ENCODE measurements at regions not wholly inside any gene's neighbourhood (a gene's known extent, or its start where the extent isn't known, plus 50 kb on each side); places are given as distances from the start of the nearest gene placed in this dataset.

- H3K9me3 ChIP-seq (ENCODE audit: control insufficient read depth, low read length, poor library complexity, severe bottlenecking) = no peaks in the 10 kb centered on the region
- no peak for DNase-seq
- no peaks in the 10 kb centered on the region for H3K36me3 Mint-ChIP-seq (ENCODE audit: low read depth)
- ATAC-seq = no peak
- no peak overlapping the region for H3K27ac Mint-ChIP-seq
- no peak overlapping the region for H3K4me3 Mint-ChIP-seq
- H3K27me3 Mint-ChIP-seq = peaks cover 17% of the 10 kb centered on the region
- H3K4me1 Mint-ChIP-seq = no peaks in the 10 kb centered on the region
Measured at GRCh38 chr10:130743751-130744271, 567.7 kb downstream of the TCERG1L start.

GRCh38 chr10:130744631-130745030 is 566.9 kb downstream of the TCERG1L start:
- no peak overlapping the region for H3K27ac Mint-ChIP-seq
- DNase-seq = no peak
- no peaks in the 10 kb centered on the region for H3K36me3 Mint-ChIP-seq (ENCODE audit: low read depth)
- H3K9me3 ChIP-seq (ENCODE audit: control insufficient read depth, low read length, poor library complexity, severe bottlenecking) = no peaks in the 10 kb centered on the region
- H3K27me3 Mint-ChIP-seq = peaks cover 17% of the 10 kb centered on the region
- no peaks in the 10 kb centered on the region for H3K4me1 Mint-ChIP-seq
- no peak for ATAC-seq
- H3K4me3 Mint-ChIP-seq = no peak overlapping the region

- H3K9me3 ChIP-seq (ENCODE audit: control insufficient read depth, low read length, poor library complexity, severe bottlenecking) = no peaks in the 10 kb centered on the region
- no peaks in the 10 kb centered on the region for H3K36me3 Mint-ChIP-seq (ENCODE audit: low read depth)
- H3K27me3 Mint-ChIP-seq = peaks cover 17% of the 10 kb centered on the region
- no peak overlapping the region for H3K27ac Mint-ChIP-seq
- DNase-seq = no peak
- H3K4me3 Mint-ChIP-seq = no peak overlapping the region
- no peaks in the 10 kb centered on the region for H3K4me1 Mint-ChIP-seq
- ATAC-seq = no peak
Measured at GRCh38 chr10:130745251-130745650, 566.3 kb downstream of the TCERG1L start.

- no peak for ATAC-seq
Measured at GRCh38 chr10:130745821-130746220, 565.7 kb downstream of the TCERG1L start.

GRCh38 chr10:130746311-130746710 is 565.2 kb downstream of the TCERG1L start:
- DNase-seq = no peak

More at GRCh38 chr10:130745821-130746220, 565.7 kb downstream of the TCERG1L start:
- Mint-ChIP-seq H3K4me3 (no peak overlapping the region), H3K4me1 (no peaks in the 10 kb centered on the region), H3K27ac (no peak overlapping the region), H3K36me3 (ENCODE audit: low read depth) (no peaks in the 10 kb centered on the region), H3K27me3 (peaks cover 17% of the 10 kb centered on the region)
- no peak for DNase-seq
- H3K9me3 ChIP-seq (ENCODE audit: control insufficient read depth, low read length, poor library complexity, severe bottlenecking) = no peaks in the 10 kb centered on the region

GRCh38 chr10:130747356-130747755 is 564.2 kb downstream of the TCERG1L start:
- H3K9me3 ChIP-seq (ENCODE audit: control insufficient read depth, low read length, poor library complexity, severe bottlenecking) = no peaks in the 10 kb centered on the region
- peaks cover 17% of the 10 kb centered on the region for H3K27me3 Mint-ChIP-seq
- H3K27ac Mint-ChIP-seq = no peak overlapping the region
- no peaks in the 10 kb centered on the region for H3K4me1 Mint-ChIP-seq
- H3K36me3 Mint-ChIP-seq (ENCODE audit: low read depth) = no peaks in the 10 kb centered on the region
- no peak overlapping the region for H3K4me3 Mint-ChIP-seq
- DNase-seq = no peak
- no peak for ATAC-seq

More at GRCh38 chr10:130746311-130746710, 565.2 kb downstream of the TCERG1L start:
- Mint-ChIP-seq H3K4me3 (no peak overlapping the region), H3K36me3 (ENCODE audit: low read depth) (no peaks in the 10 kb centered on the region), H3K27ac (no peak overlapping the region), H3K27me3 (peaks cover 17% of the 10 kb centered on the region), H3K4me1 (no peaks in the 10 kb centered on the region)
- no peaks in the 10 kb centered on the region for H3K9me3 ChIP-seq (ENCODE audit: control insufficient read depth, low read length, poor library complexity, severe bottlenecking)
- no peak for ATAC-seq

GRCh38 chr10:130747946-130748345 is 563.6 kb downstream of the TCERG1L start:
- no peaks in the 10 kb centered on the region for H3K36me3 Mint-ChIP-seq (ENCODE audit: low read depth)
- DNase-seq (no peak), ATAC-seq (no peak)
- H3K4me1 Mint-ChIP-seq = no peaks in the 10 kb centered on the region
- peaks cover 17% of the 10 kb centered on the region for H3K27me3 Mint-ChIP-seq
- no peak overlapping the region for H3K27ac Mint-ChIP-seq
- no peaks in the 10 kb centered on the region for H3K9me3 ChIP-seq (ENCODE audit: control insufficient read depth, low read length, poor library complexity, severe bottlenecking)
- no peak overlapping the region for H3K4me3 Mint-ChIP-seq

GRCh38 chr10:130748409-130749057 is 563.0 kb downstream of the TCERG1L start:
- DNase-seq (no peak), ATAC-seq (no peak)
- no peaks in the 10 kb centered on the region for H3K36me3 Mint-ChIP-seq (ENCODE audit: low read depth)
- peaks cover 17% of the 10 kb centered on the region for H3K27me3 Mint-ChIP-seq
- H3K4me3 Mint-ChIP-seq = no peak overlapping the region
- no peaks in the 10 kb centered on the region for H3K9me3 ChIP-seq (ENCODE audit: control insufficient read depth, low read length, poor library complexity, severe bottlenecking)
- no peak overlapping the region for H3K27ac Mint-ChIP-seq
- H3K4me1 Mint-ChIP-seq = no peaks in the 10 kb centered on the region

GRCh38 chr10:130749911-130750310 is 561.6 kb downstream of the TCERG1L start:
- H3K27me3 Mint-ChIP-seq = peaks cover 8% of the 10 kb centered on the region
- ATAC-seq = no peak
- H3K4me3 Mint-ChIP-seq = no peak overlapping the region
- no peaks in the 10 kb centered on the region for H3K36me3 Mint-ChIP-seq (ENCODE audit: low read depth)
- H3K27ac Mint-ChIP-seq = no peak overlapping the region
- no peak for DNase-seq
- no peaks in the 10 kb centered on the region for H3K4me1 Mint-ChIP-seq
- H3K9me3 ChIP-seq (ENCODE audit: control insufficient read depth, low read length, poor library complexity, severe bottlenecking) = no peaks in the 10 kb centered on the region

GRCh38 chr10:130750441-130750840 is 561.1 kb downstream of the TCERG1L start:
- no peaks in the 10 kb centered on the region for H3K4me1 Mint-ChIP-seq
- ATAC-seq = no peak
- no peak overlapping the region for H3K27ac Mint-ChIP-seq
- DNase-seq = no peak
- no peaks in the 10 kb centered on the region for H3K36me3 Mint-ChIP-seq (ENCODE audit: low read depth)
- no peaks in the 10 kb centered on the region for H3K9me3 ChIP-seq (ENCODE audit: control insufficient read depth, low read length, poor library complexity, severe bottlenecking)
- peaks cover 4% of the 10 kb centered on the region for H3K27me3 Mint-ChIP-seq
- H3K4me3 Mint-ChIP-seq = no peak overlapping the region

- Mint-ChIP-seq H3K27me3 (no peaks in the 10 kb centered on the region), H3K4me3 (no peak overlapping the region), H3K27ac (no peak overlapping the region), H3K36me3 (ENCODE audit: low read depth) (no peaks in the 10 kb centered on the region), H3K4me1 (no peaks in the 10 kb centered on the region)
- DNase-seq (no peak), ATAC-seq (no peak)
- H3K9me3 ChIP-seq (ENCODE audit: control insufficient read depth, low read length, poor library complexity, severe bottlenecking) = no peaks in the 10 kb centered on the region
Measured at GRCh38 chr10:130751106-130751840, 560.2 kb downstream of the TCERG1L start.

GRCh38 chr10:130751851-130752250 is 559.7 kb downstream of the TCERG1L start:
- H3K27me3 Mint-ChIP-seq = no peaks in the 10 kb centered on the region
- H3K9me3 ChIP-seq (ENCODE audit: control insufficient read depth, low read length, poor library complexity, severe bottlenecking) = no peaks in the 10 kb centered on the region
- H3K4me3 Mint-ChIP-seq = no peak overlapping the region
- H3K27ac Mint-ChIP-seq = no peak overlapping the region
- no peak for DNase-seq
- H3K36me3 Mint-ChIP-seq (ENCODE audit: low read depth) = no peaks in the 10 kb centered on the region
- no peak for ATAC-seq
- H3K4me1 Mint-ChIP-seq = no peaks in the 10 kb centered on the region

GRCh38 chr10:130756651-130757050 is 554.9 kb downstream of the TCERG1L start:
- ATAC-seq (no peak), DNase-seq (no peak)
- Mint-ChIP-seq H3K27me3 (no peaks in the 10 kb centered on the region), H3K36me3 (ENCODE audit: low read depth) (no peaks in the 10 kb centered on the region), H3K4me3 (no peak overlapping the region), H3K4me1 (no peaks in the 10 kb centered on the region), H3K27ac (no peak overlapping the region)
- no peaks in the 10 kb centered on the region for H3K9me3 ChIP-seq (ENCODE audit: control insufficient read depth, low read length, poor library complexity, severe bottlenecking)

GRCh38 chr10:130757271-130757670 is 554.2 kb downstream of the TCERG1L start:
- no peak overlapping the region for H3K4me3 Mint-ChIP-seq
- H3K4me1 Mint-ChIP-seq = no peaks in the 10 kb centered on the region
- ATAC-seq (no peak), DNase-seq (no peak)
- H3K36me3 Mint-ChIP-seq (ENCODE audit: low read depth) = no peaks in the 10 kb centered on the region
- no peaks in the 10 kb centered on the region for H3K9me3 ChIP-seq (ENCODE audit: control insufficient read depth, low read length, poor library complexity, severe bottlenecking)
- H3K27me3 Mint-ChIP-seq = no peaks in the 10 kb centered on the region
- H3K27ac Mint-ChIP-seq = no peak overlapping the region

All from T-helper 17 cell (primary cell).